GM18498 (cell line): ENCODE measurements at regions not wholly inside any gene's neighbourhood (a gene's known extent, or its start where the extent isn't known, plus 50 kb on each side); places are given as distances from the start of the nearest gene placed in this dataset.
"Not testable (repeated sequence)": the region's sequence is repeated elsewhere in the genome, so short reads cannot be mapped to it uniquely, and the experiment has no call there.

ENCODE experiments used
- ATAC-seq: cut with Tn5 transposase; IDR thresholded peaks from one replicate; pipeline ENCODE4 v1.9.1; 2021; ENCODE audit warnings: mild to moderate bottlenecking, moderate library complexity; ENCODE audit not compliant: unreplicated experiment

DNA sequence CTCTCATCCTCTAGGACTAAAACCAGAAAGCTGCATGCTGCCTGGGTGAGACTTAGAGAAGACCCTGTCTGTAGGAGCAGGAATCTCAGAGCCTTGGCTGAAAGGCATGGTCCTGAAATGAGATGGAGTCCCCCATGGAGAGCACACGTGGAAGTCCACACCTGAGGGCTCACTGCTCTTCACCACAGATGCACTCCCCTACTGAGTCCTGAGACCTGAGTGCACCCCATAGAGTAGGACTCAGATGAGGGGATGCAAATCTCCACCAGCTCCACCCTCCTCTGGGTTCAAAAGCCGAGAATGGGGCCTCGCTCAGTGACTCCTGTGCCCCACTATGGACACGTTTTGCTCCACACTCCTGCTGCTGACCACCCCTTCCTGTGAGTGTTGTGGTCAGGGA is 171.4 kb upstream of the TP53TG3 start:
- not testable (repeated sequence) for ATAC-seq

DNA sequence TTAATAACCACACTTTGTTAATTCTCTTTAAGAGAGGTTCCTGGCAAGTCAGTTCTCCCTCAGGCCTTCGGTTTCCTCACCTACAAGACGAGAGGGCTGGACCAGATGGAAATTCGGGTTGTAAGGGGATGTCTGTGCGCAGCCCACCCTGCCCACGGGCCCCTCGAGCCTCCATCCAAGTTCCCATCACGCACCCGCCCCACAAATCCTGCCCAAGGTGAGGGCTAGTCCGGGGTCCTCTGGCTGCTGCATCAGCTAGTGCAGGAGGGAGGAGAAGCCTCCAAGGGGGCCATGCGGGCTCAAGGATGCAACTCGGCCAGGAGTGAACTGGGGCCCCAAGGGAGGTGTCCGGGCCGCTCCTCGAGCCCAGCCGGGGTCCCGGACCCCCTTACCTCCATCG is 169.6 kb upstream of the TP53TG3 start:
- not testable (repeated sequence) for ATAC-seq

DNA sequence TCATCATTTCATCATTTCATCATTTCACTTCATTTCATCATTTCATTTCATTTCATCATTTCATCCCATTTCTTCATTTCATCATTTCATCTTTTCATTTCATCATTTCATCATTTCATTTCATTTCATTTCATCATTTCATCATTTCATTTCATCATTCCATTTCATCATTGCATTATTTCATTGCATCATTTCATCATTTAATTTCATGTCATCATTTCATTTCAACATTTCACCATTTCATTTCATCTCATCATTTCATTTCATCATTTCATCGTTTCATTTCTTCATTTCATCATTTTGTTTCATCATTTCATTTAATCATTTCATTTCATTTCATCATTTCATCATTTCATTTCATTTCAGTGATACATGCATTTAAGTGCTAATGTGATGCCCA is 166.9 kb upstream of the TP53TG3 start:
- not testable (repeated sequence) for ATAC-seq

DNA sequence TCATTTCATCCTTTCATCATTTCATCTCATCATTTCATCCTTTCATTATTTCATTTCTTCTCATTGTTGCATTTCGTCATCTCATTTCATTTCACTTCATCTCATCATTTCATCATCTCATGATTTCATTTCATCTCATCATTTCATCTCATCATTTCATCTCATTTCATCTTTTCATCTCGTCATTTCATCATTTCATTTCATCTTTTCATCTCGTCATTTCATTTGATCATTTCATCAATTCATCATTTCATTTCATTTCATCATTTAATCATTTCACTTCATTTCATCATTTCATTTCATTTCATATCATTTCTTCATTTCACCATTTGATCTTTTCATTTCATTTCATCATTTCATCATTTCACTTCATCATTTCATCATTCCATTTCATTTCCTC is 131.3 kb upstream of the TP53TG3 start:
- not testable (repeated sequence) for ATAC-seq

DNA sequence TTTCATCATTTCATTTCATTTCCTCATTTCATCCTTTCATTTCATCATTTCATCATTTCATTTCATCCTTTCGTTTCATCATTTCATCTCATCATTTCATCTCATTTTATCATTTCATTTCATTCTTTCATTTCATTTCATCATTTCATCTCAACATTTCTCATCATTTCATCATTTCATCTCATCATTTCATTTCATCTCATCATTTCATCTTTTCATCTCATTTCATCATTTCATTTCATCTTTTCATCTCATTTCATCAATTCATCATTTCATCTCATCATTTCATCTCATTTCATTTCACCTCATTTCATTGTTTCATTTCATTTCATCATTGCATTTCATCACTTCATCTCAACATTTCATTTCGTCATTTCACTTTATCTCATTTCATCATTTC is 129.7 kb upstream of the TP53TG3 start:
- ATAC-seq = not testable (repeated sequence)
